Right lobe of liver (tissue), 4 donors: ENCODE measurements at regions not wholly inside any gene's neighbourhood (a gene's known extent, or its start where the extent isn't known, plus 50 kb on each side); places are given as distances from the start of the nearest gene placed in this dataset.

Source experiments
- CTCF ChIP-seq, 4 donors: fragments of 200-600 bp in 3 of 4; fragments of 450-650 bp in 1 of 4; IDR thresholded peaks; one replicate each; pipeline versions ENCODE4 v1.5.1 to v1.8.0; 2016 to 2022; ENCODE audit warnings: antibody characterized with exemption in 4 of 4, mild to moderate bottlenecking in 2 of 4
- POLR2A ChIP-seq: fragments of 450-650 bp; IDR thresholded peaks from one replicate; pipeline ENCODE4 v1.6.1; 2017; ENCODE audit warnings: antibody characterized with exemption, mild to moderate bottlenecking
- donor health status: DM: no; HTN: no; CAD: no.
- donor health status: DM: no; HTN: no; CAD: no.
- donor health status: DM: no; HTN: yes; CAD: no.

DNA sequence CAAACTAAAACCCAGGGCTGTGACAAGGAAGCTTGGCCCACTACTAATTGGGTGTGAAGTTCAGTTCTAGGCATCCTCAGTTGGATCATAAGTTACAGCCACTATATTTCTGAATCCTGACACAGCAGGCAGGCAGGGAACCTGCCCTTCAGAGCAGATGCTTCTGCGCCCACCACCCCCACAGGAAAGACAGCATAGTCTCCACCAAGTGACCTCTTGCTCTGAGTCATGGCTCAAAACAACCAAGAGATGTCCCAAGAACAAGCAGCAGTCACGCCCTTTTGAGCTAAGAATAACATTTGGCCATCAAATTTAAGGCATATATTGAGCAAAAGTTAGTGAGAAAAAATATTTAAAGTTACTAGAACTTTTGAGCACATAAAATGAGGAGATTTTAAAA, 170.7 kb upstream of the SMARCAD1 start:
- TF ChIP-seq CTCF (IDR thresholded peaks at IDR 0.05) (no peak), POLR2A (no peak)
